HCEC 1CT (cell line): ENCODE measurements at regions not wholly inside any gene's neighbourhood (a gene's known extent, or its start where the extent isn't known, plus 50 kb on each side); places are given as distances from the start of the nearest gene placed in this dataset.

Experiments
- DNase-seq: peaks from one replicate; pipeline ENCODE4 v3.0.0-alpha.2; 2017

DNA sequence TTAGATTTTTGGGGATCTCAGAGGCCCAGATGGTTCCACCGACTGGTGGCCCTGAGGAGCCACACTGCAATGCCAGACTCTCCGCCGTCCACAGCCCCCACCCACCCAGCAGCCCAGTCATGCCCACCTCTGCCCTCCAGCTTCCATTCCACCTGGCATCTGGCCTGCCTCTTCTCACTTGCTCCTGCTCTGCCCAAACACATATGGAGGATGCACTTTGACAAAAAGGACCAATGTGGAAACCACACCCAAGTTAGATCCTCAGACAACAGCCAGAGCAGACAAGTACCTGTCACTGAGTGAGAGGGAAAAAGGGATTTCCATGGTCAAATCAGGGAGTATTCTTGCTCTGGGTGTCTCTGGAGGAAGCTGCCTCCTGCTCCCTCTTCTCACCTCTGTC is 120.6 kb upstream of the NXT1 start:
- DNase-seq, result no peak

- DNase-seq, result peak; percentile 87
These were observed 121.7 kb upstream of the NXT1 start for GRCh38 chr20:23228912-23229311.

- no peak for DNase-seq
These were observed 122.6 kb upstream of the NXT1 start for GRCh38 chr20:23227976-23228375.

DNA sequence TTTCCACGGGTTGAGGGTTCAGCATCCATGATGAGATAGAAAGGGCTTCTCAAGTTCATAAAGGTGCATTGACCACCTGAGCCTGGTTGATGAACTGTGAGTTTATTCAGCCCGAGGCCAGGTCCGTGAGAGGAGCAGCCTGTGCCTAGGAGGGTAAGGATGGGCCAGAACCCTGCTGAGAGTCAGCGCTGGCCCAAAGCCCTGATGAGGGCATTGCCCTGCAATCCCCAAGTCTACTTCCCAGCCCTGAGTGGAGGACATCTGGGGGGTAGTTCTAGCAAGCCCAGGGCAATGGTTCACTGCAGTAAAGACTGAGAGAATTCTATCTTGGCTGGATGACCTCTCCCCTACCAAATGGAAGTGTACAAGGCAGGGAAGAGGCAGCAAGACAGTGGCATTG is 123.3 kb upstream of the NXT1 start:
- DNase-seq, result no peak

GRCh38 chr20:23226612-23227265 is 123.9 kb upstream of the NXT1 start:
- peak; percentile 86 for DNase-seq

- DNase-seq, result peak; percentile 95
These were observed 125.1 kb upstream of the NXT1 start for GRCh38 chr20:23225407-23226060.

DNA sequence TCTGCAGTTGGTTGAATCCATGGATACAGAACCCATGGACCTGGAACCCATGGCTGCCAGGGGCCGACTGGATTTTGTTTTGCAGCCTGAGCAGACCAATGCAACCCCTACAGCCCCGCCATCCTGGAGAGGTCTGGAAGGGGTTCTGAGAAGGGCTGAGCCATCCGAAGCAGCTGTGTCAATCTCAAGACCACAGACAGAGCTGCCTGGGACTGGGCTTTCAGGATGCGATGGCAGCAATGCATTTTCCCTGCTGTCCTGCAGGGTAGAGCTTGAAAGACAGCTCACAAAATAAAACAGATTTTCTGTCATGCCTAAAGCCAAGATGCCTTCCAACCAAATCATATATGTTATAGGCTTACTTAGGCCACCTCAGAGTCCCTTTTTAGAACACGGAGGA is 125.8 kb upstream of the NXT1 start:
- no peak for DNase-seq

GRCh38 chr20:23223908-23224580 is 126.5 kb upstream of the NXT1 start:
- no peak for DNase-seq

DNA sequence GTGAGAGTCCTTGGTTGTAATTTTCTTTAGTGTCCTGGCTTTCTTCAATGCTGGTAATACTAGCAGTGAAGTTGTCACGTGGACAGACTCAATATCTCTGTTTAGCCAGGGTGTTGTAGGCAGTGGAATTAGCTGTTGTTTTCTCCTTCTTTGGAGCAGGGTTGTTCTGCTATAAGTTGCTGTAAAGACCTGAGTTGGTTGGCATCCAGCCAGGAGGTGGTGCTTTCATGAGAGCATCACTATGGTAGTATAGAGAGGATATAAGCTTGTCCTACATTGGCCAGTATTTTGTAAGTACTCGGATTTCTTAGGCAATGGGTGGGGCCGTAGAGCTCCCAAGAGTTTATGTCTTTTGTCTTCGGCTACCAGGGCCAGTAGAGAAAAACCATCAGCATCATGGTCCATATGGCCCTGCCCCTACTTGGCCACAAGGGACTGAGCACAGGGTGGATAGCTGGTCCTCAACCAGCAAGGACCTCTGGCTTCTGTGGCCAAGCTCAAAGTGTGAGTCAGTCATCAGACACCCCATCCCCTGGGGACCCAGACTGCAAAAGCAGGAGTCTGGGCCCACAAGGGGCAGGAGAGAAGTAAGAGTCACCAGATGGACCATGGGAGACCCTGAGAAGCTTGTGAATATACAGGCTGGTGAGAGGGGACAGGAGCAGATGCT is 127.9 kb upstream of the NXT1 start:
- no peak for DNase-seq

- no peak for DNase-seq
These were observed 130.9 kb upstream of the CD93 start for GRCh38 chr20:23217023-23217422.

GRCh38 chr20:23215344-23215995 is 129.3 kb upstream of the CD93 start:
- no peak for DNase-seq

- peak; percentile 7 for DNase-seq
These were observed 128.8 kb upstream of the CD93 start for GRCh38 chr20:23214903-23215302.

DNA sequence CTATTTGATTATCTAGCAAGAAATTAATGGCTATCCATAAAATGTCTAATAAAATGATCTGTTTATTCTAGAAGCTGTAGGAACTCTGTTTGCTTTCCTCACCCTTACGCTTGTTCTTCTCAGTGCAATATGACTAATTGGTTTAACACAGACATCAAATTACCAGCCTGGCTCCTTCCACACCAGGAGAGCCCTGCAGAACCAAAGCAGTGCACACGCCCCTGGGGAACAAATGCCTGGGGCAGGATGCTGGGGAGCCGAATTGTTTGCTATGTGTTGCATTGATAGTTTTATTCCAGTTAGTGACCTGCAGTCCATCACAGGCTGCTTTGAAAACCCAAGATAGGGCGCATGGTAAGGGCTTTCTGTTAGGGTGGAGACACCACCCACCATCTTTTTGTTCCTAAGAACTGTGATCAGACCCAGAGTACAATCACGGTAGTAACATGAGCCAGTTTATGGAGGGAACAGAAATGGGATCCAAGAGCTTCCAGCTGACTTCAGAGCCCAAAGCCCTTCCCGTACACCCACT is 126.4 kb upstream of the CD93 start:
- no peak for DNase-seq

DNA sequence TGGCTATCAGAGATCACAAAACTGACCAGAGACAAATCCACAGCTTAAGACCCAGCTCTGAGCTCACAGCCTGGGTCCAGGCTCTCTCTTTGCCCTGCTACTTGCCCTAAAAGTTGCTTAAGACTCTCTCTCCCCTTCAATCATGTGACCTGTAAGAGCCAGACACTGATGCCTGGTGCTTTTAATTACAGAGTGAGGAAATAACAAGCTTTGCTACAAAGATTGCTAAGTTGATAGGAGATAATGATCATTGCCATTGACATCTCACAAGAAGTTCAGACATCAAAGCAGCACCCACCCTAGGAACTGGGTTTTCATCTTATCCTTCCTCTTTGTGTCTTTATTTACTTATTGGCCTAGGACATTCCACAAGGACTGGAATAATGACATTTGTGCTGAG is 125.9 kb upstream of the CD93 start:
- no peak for DNase-seq

GRCh38 chr20:23211164-23211563 is 125.0 kb upstream of the CD93 start:
- no peak for DNase-seq

- DNase-seq, result no peak
These were observed 121.9 kb upstream of the CD93 start for GRCh38 chr20:23207826-23208540.

DNA sequence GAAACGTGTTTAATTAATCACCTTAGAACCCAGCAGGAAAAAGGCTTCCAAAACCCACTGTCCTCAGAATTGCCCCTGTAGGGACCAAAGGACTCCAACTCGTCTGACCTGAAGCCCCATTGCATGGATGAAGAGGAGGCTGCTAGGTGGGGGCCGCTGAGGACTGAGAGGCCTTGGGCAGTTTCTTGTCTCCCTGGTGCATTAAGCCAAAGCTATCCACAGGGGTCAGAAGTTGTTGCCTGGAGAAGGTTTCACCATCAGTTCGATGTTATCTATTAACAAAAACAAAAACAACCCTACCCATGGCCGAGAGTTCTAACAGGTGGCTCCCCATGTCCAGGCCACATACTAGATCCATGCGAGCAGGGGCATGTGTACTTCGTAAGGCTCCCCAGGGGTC is 120.9 kb upstream of the CD93 start:
- DNase-seq, result no peak

DNA sequence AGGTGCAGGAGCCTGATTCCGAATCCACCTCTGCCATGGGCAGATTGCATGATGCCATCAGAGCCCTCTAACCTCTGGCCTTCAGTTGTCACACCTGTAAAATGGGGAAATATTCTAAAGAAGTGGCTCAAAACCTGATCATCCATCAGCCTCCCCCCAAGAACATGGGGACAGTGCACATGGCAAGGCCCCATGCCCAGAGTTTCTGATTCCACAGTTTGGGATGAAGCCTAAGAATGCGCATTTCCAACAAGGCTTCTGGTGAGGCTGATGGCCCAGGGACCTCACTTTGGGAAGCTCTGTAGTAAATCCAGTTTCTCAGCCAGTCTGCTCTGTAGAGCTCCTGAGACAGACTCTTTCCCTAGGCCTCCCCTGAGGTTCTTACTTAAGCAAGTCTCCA is 119.9 kb upstream of the CD93 start:
- DNase-seq, result no peak

GRCh38 chr20:23205611-23206041 is 119.5 kb upstream of the CD93 start:
- DNase-seq, result no peak

DNA sequence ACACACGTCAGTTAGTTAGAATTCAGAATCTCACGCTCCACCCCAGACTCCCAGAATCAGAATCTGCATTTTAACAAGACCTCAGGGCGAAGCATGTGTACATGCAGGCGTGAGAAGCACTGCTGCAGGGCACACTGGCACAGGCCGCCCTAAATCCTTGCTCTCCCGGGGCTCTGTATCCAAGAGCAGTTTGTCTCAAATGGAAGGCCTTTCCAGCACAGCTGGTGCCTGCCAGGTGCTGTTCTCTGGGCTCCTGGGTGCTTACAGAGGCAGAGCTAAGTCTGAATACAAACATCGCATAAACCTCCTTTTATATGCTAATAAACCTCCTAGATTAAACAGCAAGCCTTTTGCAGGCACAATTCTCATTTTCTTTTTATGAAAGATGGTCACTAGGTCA is 119.1 kb upstream of the CD93 start:
- no peak for DNase-seq

DNA sequence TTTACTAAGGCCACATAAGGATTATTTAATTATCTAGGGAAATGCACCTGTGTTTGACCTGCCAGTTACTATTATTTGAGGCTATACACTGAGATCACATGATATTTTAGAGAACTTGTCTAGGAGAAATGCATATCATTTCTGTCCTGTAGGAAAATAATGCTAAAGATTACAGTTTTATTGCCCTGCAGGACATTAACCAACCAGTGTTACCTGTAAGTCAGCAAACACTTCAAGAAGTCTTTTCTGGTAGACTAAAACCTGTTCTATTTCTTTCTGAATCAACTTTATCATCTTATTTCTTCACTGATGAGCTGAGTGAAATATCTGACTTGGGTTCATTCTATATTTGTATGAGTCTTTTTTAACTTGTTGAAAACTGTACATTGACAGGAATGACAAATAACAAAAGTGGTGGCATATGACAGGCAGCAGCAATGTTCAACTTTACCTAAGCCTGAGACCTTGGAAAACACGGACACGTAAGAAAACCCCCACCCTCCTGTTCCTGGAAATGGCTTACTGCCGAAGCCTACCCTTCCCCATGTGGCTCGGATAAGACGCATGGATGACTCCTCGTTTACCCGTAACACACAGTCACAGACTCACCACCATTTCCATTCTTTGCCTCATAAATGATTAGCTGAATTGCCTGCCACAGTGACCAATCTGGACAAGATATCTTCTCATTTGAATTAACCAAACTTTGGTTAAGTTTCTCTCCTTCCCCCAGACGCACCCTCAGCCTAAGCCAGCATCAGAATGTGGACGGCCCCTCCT is 118.0 kb upstream of the CD93 start:
- DNase-seq, result no peak

GRCh38 chr20:23203310-23203709 is 117.2 kb upstream of the CD93 start:
- DNase-seq, result no peak
